Neural cell (in vitro differentiated cells): ENCODE measurements at regions not wholly inside any gene's neighbourhood (a gene's known extent, or its start where the extent isn't known, plus 50 kb on each side); places are given as distances from the start of the nearest gene placed in this dataset.

ENCODE experiments used
- CTCF ChIP-seq: fragments of 450-650 bp; IDR thresholded peaks from 2 replicates; pipeline ENCODE4 v1.5.1; 2014; ENCODE audit warnings: antibody characterized with exemption, mild to moderate bottlenecking, moderate library complexity; ENCODE audit not compliant: poor library complexity, severe bottlenecking
- EP300 ChIP-seq: fragments of 450-650 bp; conservative IDR thresholded peaks from 2 replicates; pipeline ENCODE4 v1.6.1; 2014; ENCODE audit warnings: antibody characterized with exemption, mild to moderate bottlenecking, moderate library complexity; ENCODE audit not compliant: poor library complexity, severe bottlenecking
- EZH2 ChIP-seq: fragments of 200-600, 300-800 bp; shearing (Covaris generic), sonication (generic); IDR thresholded peaks from 2 replicates; pipeline ENCODE4 v1.6.1; 2014; ENCODE audit warnings: antibody characterized with exemption, low read length, borderline replicate concordance, mild to moderate bottlenecking; ENCODE audit not compliant: insufficient read depth, poor library complexity, severe bottlenecking
- MXI1 ChIP-seq: fragments of 450-650 bp; conservative IDR thresholded peaks from 2 replicates; pipeline ENCODE4 v1.6.1; 2014; ENCODE audit warnings: antibody characterized with exemption, mild to moderate bottlenecking; ENCODE audit not compliant: poor library complexity, severe bottlenecking
- POLR2AphosphoS5 ChIP-seq: IDR thresholded peaks from 2 replicates; pipeline ENCODE4 v1.6.1; 2012
- RAD21 ChIP-seq: fragments of 450-650 bp; conservative IDR thresholded peaks from 2 replicates; pipeline ENCODE4 v1.6.1; 2014; ENCODE audit warnings: antibody characterized with exemption, mild to moderate bottlenecking, moderate library complexity
- TAF1 ChIP-seq: IDR thresholded peaks from 2 replicates; pipeline ENCODE4 v1.6.1; 2012; ENCODE audit warnings: low read depth
- TF ChIP-seq, protein P1 (sequence below): IDR thresholded peaks from 2 replicates; pipeline ENCODE4 v1.6.1; 2012; ENCODE audit warnings: borderline replicate concordance

- TF ChIP-seq POLR2AphosphoS5 (no peak), CTCF (no peak), TAF1 (no peak), RAD21 (no peak), EZH2 (no peak), EP300 (no peak), MXI1 (no peak)
- TF ChIP-seq, protein P1, sequence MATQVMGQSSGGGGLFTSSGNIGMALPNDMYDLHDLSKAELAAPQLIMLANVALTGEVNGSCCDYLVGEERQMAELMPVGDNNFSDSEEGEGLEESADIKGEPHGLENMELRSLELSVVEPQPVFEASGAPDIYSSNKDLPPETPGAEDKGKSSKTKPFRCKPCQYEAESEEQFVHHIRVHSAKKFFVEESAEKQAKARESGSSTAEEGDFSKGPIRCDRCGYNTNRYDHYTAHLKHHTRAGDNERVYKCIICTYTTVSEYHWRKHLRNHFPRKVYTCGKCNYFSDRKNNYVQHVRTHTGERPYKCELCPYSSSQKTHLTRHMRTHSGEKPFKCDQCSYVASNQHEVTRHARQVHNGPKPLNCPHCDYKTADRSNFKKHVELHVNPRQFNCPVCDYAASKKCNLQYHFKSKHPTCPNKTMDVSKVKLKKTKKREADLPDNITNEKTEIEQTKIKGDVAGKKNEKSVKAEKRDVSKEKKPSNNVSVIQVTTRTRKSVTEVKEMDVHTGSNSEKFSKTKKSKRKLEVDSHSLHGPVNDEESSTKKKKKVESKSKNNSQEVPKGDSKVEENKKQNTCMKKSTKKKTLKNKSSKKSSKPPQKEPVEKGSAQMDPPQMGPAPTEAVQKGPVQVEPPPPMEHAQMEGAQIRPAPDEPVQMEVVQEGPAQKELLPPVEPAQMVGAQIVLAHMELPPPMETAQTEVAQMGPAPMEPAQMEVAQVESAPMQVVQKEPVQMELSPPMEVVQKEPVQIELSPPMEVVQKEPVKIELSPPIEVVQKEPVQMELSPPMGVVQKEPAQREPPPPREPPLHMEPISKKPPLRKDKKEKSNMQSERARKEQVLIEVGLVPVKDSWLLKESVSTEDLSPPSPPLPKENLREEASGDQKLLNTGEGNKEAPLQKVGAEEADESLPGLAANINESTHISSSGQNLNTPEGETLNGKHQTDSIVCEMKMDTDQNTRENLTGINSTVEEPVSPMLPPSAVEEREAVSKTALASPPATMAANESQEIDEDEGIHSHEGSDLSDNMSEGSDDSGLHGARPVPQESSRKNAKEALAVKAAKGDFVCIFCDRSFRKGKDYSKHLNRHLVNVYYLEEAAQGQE, result no peak
Measured at GRCh38 chr14:103192246-103192840, 69.1 kb downstream of the TNFAIP2 start.
